ENCODE measurements at regions not wholly inside any gene's neighbourhood (a gene's known extent, or its start where the extent isn't known, plus 50 kb on each side); places are given as distances from the start of the nearest gene placed in this dataset.

GRCh38 chr3:18483226-18483625, 58.1 kb upstream of the SATB1 start:
- no peaks in the 10 kb centered on the region for H3K36me3 ChIP-seq (ENCODE audit: control insufficient read depth in 2 of 2, insufficient read depth in 1 of 2, low read length in 2 of 2)
- TF ChIP-seq ZNF600 (tag by site-specific recombination; IDR thresholded peaks at IDR 0.05): no peak
- 0 out of 2 replicates have a peak, but pooled peaks cover 2% of the 10 kb centered on the region for H3K4me1 ChIP-seq (ENCODE audit: control insufficient read depth, insufficient read depth, low read length)
- no peak overlapping the region for H3K27ac ChIP-seq (ENCODE audit: extremely low read depth, low read depth, low read length)
- ChIA-PET POLR2A (no interaction called here), CTCF (interaction anchor here (0.6 to 1.0 kb wide), 2 partner anchors 9 to 589 kb away, joined by 3 read pairs; no protein-coding TSS in a partner anchor)
- H3K4me3 ChIP-seq (ENCODE audit: low read depth, low read length): no peak overlapping the region
- no peaks in the 10 kb centered on the region; the same call in 1 of the 2 replicates for H3K9me3 ChIP-seq (ENCODE audit: control insufficient read depth, insufficient read depth, low read depth, low read length)

DNA sequence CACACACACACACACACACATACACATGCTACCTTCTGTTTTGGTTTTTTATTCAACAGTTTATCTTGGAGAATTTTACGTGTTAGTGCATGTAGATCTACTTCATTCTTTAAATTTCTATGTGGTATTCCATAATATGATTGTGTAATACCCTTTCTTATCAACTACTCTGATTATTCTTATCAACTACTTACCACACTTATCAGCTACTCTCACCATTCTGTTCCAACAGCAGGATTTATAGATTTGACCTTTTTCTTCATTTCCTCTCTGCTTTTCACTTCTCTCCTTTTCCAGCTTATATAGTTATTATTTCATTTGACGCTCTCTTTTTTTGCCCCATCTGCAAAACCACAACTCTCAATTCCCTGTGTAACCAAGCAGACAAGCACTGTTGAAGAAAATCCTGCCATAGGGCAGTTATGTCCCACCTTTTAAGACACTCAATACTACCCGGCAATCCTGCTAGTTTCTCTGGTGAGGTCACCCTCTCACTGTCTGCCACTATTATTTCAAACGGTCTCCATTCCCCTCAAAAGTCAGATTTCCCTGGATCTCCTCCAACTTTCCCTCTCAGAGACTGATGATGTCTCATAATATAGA, 56.9 kb upstream of the SATB1 start:
- TF ChIP-seq ZNF394 (tag by site-specific recombination; IDR thresholded peaks at IDR 0.05; ENCODE audit: borderline replicate concordance): peak; percentile 41; the same call in 1 of the 2 replicates
- TF ChIP-seq, protein P1, sequence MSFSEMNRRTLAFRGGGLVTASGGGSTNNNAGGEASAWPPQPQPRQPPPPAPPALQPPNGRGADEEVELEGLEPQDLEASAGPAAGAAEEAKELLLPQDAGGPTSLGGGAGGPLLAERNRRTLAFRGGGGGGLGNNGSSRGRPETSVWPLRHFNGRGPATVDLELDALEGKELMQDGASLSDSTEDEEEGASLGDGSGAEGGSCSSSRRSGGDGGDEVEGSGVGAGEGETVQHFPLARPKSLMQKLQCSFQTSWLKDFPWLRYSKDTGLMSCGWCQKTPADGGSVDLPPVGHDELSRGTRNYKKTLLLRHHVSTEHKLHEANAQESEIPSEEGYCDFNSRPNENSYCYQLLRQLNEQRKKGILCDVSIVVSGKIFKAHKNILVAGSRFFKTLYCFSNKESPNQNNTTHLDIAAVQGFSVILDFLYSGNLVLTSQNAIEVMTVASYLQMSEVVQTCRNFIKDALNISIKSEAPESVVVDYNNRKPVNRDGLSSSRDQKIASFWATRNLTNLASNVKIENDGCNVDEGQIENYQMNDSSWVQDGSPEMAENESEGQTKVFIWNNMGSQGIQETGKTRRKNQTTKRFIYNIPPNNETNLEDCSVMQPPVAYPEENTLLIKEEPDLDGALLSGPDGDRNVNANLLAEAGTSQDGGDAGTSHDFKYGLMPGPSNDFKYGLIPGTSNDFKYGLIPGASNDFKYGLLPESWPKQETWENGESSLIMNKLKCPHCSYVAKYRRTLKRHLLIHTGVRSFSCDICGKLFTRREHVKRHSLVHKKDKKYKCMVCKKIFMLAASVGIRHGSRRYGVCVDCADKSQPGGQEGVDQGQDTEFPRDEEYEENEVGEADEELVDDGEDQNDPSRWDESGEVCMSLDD (tag by site-specific recombination; IDR thresholded peaks at IDR 0.05): no peak
- TF ChIP-seq PRDM1 (tag by site-specific recombination; IDR thresholded peaks at IDR 0.05): peak; percentile 54
- TF ChIP-seq, protein P2, sequence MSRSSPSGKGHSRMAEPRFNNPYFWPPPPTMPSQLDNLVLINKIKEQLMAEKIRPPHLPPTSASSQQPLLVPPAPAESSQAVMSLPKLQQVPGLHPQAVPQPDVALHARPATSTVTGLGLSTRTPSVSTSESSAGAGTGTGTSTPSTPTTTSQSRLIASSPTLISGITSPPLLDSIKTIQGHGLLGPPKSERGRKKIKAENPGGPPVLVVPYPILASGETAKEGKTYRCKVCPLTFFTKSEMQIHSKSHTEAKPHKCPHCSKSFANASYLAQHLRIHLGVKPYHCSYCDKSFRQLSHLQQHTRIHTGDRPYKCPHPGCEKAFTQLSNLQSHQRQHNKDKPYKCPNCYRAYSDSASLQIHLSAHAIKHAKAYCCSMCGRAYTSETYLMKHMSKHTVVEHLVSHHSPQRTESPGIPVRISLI (tag by site-specific recombination; IDR thresholded peaks at IDR 0.05): no peak
- TF ChIP-seq, protein P3, sequence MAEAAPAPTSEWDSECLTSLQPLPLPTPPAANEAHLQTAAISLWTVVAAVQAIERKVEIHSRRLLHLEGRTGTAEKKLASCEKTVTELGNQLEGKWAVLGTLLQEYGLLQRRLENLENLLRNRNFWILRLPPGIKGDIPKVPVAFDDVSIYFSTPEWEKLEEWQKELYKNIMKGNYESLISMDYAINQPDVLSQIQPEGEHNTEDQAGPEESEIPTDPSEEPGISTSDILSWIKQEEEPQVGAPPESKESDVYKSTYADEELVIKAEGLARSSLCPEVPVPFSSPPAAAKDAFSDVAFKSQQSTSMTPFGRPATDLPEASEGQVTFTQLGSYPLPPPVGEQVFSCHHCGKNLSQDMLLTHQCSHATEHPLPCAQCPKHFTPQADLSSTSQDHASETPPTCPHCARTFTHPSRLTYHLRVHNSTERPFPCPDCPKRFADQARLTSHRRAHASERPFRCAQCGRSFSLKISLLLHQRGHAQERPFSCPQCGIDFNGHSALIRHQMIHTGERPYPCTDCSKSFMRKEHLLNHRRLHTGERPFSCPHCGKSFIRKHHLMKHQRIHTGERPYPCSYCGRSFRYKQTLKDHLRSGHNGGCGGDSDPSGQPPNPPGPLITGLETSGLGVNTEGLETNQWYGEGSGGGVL (tag by site-specific recombination; IDR thresholded peaks at IDR 0.05): peak; percentile 36; the same call in 1 of the 2 replicates
- no peaks in the 10 kb centered on the region for H3K36me3 ChIP-seq (ENCODE audit: control insufficient read depth in 2 of 2, insufficient read depth in 1 of 2, low read length in 2 of 2)
- H3K4me1 ChIP-seq (ENCODE audit: control insufficient read depth, insufficient read depth, low read length): 0 out of 2 replicates have a peak, but pooled peaks cover 2% of the 10 kb centered on the region
- no peak overlapping the region for H3K4me3 ChIP-seq (ENCODE audit: low read depth, low read length)
- no peaks in the 10 kb centered on the region; the same call in 1 of the 2 replicates for H3K9me3 ChIP-seq (ENCODE audit: control insufficient read depth, insufficient read depth, low read depth, low read length)
- ChIA-PET CTCF (interaction anchor here (0.7 kb wide), 2 partner anchors 37 to 92 kb away, joined by 3 read pairs; no protein-coding TSS in a partner anchor), POLR2A (no interaction called here)
- no peak overlapping the region for H3K27ac ChIP-seq (ENCODE audit: extremely low read depth, low read depth, low read length)

DNA sequence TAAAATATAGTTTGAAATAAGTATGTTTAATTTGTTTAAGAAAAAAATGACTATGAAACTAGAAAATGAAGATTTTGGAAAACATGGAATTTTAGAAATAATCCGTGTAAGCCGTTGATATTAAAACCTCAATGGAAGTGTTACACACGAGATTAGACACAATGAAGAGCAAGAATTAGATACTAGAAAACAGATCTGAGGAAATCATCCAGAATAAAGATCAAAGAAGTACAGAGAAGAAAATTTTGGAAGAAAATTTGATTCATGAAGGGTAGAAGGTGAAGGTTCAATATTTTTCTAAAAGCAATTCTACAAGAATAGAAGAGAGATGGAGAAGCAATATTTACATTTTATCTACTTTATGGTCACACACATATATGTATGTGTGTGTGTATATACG, 52.5 kb upstream of the SATB1 start:
- H3K4me1 ChIP-seq (ENCODE audit: control insufficient read depth, insufficient read depth, low read length): 0 out of 2 replicates have a peak, but pooled peaks cover 2% of the 10 kb centered on the region
- ChIA-PET POLR2A (no interaction called here), CTCF (no interaction called here)
- H3K36me3 ChIP-seq (ENCODE audit: control insufficient read depth in 2 of 2, insufficient read depth in 1 of 2, low read length in 2 of 2): no peaks in the 10 kb centered on the region
- H3K4me3 ChIP-seq (ENCODE audit: low read depth, low read length): no peak overlapping the region
- no peaks in the 10 kb centered on the region for H3K9me3 ChIP-seq (ENCODE audit: control insufficient read depth, insufficient read depth, low read depth, low read length)
- H3K27ac ChIP-seq (ENCODE audit: extremely low read depth, low read depth, low read length): no peak overlapping the region
- TF ChIP-seq ZNF561 (tag by site-specific recombination; IDR thresholded peaks at IDR 0.05; ENCODE audit: borderline replicate concordance): no peak
- TF ChIP-seq ZNF792 (tag by site-specific recombination; IDR thresholded peaks at IDR 0.05): no peak
- TF ChIP-seq EGR2 (tag by site-specific recombination; IDR thresholded peaks at IDR 0.05; ENCODE audit: low read depth): no peak
- TF ChIP-seq HOXD13 (CRISPR knock-in tag; IDR thresholded peaks at IDR 0.05; ENCODE audit: borderline replicate concordance): no peak
- TF ChIP-seq ZNF366 (tag by site-specific recombination; conservative IDR thresholded peaks at IDR 0.05): no peak
- TF ChIP-seq ZNF677 (tag by site-specific recombination; IDR thresholded peaks at IDR 0.05): no peak
- TF ChIP-seq ZNF501 (tag by site-specific recombination; IDR thresholded peaks at IDR 0.05): no peak
- no peak for TF ChIP-seq OSR2 (tag by site-specific recombination; IDR thresholded peaks at IDR 0.05)
- TF ChIP-seq HIC1 (tag by site-specific recombination; IDR thresholded peaks at IDR 0.05): no peak
- no peak for TF ChIP-seq ZNF610 (tag by site-specific recombination; IDR thresholded peaks at IDR 0.05; ENCODE audit: borderline replicate concordance)
- TF ChIP-seq, protein P4, sequence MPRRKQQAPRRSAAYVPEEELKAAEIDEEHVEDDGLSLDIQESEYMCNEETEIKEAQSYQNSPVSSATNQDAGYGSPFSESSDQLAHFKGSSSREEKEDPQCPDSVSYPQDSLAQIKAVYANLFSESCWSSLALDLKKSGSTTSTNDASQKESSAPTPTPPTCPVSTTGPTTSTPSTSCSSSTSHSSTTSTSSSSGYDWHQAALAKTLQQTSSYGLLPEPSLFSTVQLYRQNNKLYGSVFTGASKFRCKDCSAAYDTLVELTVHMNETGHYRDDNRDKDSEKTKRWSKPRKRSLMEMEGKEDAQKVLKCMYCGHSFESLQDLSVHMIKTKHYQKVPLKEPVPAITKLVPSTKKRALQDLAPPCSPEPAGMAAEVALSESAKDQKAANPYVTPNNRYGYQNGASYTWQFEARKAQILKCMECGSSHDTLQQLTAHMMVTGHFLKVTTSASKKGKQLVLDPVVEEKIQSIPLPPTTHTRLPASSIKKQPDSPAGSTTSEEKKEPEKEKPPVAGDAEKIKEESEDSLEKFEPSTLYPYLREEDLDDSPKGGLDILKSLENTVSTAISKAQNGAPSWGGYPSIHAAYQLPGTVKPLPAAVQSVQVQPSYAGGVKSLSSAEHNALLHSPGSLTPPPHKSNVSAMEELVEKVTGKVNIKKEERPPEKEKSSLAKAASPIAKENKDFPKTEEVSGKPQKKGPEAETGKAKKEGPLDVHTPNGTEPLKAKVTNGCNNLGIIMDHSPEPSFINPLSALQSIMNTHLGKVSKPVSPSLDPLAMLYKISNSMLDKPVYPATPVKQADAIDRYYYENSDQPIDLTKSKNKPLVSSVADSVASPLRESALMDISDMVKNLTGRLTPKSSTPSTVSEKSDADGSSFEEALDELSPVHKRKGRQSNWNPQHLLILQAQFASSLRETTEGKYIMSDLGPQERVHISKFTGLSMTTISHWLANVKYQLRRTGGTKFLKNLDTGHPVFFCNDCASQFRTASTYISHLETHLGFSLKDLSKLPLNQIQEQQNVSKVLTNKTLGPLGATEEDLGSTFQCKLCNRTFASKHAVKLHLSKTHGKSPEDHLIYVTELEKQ (tag by site-specific recombination; IDR thresholded peaks at IDR 0.05; ENCODE audit: borderline replicate concordance): no peak

Data from HEK293 (cell line).